Liver (tissue), 3 donors: ENCODE measurements at regions not wholly inside any gene's neighbourhood (a gene's known extent, or its start where the extent isn't known, plus 50 kb on each side); places are given as distances from the start of the nearest gene placed in this dataset.

ENCODE experiments used
- ATF3 ChIP-seq: IDR thresholded peaks from 2 replicates; pipeline ENCODE4 v1.6.1; 2016; ENCODE audit warnings: antibody characterized with exemption
- CTCF ChIP-seq: fragments of 150-350 bp; IDR thresholded peaks from 2 replicates; pipeline ENCODE4 v1.5.1; 2017; ENCODE audit warnings: improper control_type of control experiment, low read depth, low read length; ENCODE audit not compliant: missing input control
- FOXA1 ChIP-seq: IDR thresholded peaks from 2 replicates; pipeline ENCODE4 v1.6.1; 2016; ENCODE audit warnings: antibody characterized with exemption
- donor health status: healthy.
- donor health status: healthy.

- TF ChIP-seq CTCF (no peak), ATF3 (no peak), FOXA1 (no peak)
Measured at GRCh38 chr20:20827992-20828597, 115.7 kb upstream of the RALGAPA2 start.
